ENCODE measurements at regions not wholly inside any gene's neighbourhood (a gene's known extent, or its start where the extent isn't known, plus 50 kb on each side); places are given as distances from the start of the nearest gene placed in this dataset.
"Not testable (repeated sequence)": the region's sequence is repeated elsewhere in the genome, so short reads cannot be mapped to it uniquely, and the experiment has no call there.

GRCh38 chr5:2382776-2383697, 368.4 kb downstream of the IRX2 start:
- DNase-seq (ENCODE audit: low read depth): no peak

- DNase-seq (ENCODE audit: low read depth): no peak
Observed at GRCh38 chr5:2381861-2382260, 369.6 kb downstream of the IRX2 start.

- DNase-seq (ENCODE audit: low read depth): no peak
Observed at GRCh38 chr5:2381070-2381469, 370.4 kb downstream of the IRX2 start.

DNA sequence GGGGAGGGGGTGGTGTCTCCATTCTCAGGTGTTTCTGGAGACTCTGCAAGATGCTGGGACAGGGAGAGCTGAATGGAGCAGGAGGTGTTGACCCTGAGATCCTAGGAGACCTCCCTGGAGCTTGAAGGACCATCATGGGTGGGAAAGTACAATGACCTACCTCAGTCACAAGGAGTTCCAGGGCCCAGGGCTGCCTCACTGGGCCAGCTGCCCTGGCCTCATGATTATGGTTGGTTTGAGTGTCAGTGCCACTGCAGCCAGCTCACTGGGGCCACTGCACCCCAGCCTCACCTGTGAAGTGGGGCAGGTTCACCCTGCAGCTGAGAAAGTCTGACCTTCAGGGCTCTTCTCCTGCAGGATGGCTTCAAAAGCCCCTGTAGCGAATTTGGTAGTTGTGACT, 372.5 kb downstream of the IRX2 start:
- DNase-seq (ENCODE audit: low read depth): no peak

- no peak for DNase-seq (ENCODE audit: low read depth)
Observed at GRCh38 chr5:2378108-2378507, 373.4 kb downstream of the IRX2 start.

- DNase-seq (ENCODE audit: low read depth): no peak
Observed at GRCh38 chr5:2376486-2376885, 375.0 kb downstream of the IRX2 start.

DNA sequence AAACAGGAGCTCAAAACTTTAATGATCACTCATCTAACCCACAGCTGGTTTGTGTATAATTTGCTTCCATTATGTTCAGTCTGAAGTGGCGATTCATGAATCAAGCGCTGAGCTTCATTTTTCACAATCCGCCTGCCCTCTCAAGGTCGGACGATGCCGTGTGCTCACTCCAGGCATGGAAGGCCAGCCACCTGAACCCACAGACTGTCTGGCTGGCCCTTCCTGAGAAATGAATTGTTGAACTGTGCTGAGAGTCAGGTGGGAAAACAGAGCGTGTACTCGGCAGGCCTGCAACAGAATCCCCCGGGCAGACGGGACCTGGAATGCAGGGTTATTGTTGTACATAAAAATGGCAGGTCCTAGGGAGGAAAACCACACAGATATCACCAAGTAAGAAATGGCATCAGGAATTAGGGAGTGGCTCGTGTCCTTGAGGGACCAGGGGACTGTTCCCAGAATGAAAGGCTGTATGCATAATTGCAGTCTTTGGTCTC, 375.7 kb downstream of the IRX2 start:
- no peak for DNase-seq (ENCODE audit: low read depth)

DNA sequence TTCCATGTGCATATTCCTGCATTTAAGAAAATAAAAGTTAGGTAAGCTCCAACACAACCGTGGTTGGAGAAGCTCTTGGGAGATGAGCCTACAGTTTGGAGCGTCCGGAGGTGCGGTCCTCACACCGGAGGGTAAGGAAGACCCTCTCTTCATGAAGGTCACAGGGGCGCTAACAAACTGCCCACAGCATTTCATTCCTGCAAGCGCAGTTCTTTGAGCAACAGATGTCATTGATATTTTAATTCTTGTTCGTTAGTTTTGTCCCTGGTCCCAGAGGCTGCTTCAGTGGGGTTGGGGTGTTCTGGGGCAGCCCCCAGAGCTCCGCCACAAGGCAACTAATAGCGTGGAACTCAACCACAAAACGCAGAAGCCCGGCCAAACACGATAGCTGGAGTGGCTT, 376.2 kb downstream of the IRX2 start:
- no peak for DNase-seq (ENCODE audit: low read depth)

- DNase-seq (ENCODE audit: low read depth): no peak
Observed at GRCh38 chr5:2374703-2375102, 376.8 kb downstream of the IRX2 start.

GRCh38 chr5:2373631-2374030, 377.8 kb downstream of the IRX2 start:
- no peak for DNase-seq (ENCODE audit: low read depth)

- no peak for DNase-seq (ENCODE audit: low read depth)
Observed at GRCh38 chr5:2371419-2371710, 380.1 kb downstream of the IRX2 start.

GRCh38 chr5:2370626-2371418, 380.7 kb downstream of the IRX2 start:
- DNase-seq (ENCODE audit: low read depth): no peak

DNA sequence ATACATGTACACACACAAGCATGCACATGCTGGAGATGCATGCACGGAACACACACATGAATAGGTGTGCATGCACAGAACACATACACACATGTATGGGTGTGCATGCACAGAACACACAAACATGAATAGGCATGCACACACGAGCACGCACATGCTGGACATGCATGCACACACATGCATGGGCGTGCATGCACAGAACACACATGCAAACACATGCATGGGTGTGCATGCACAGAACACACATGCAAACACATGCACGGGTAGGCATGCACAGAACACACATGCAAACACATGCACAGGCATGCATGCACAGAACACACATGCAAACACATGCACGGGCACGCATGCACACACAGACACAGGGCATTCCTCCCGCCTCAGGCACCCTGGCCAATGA, 382.3 kb downstream of the IRX2 start:
- no peak for DNase-seq (ENCODE audit: low read depth)

GRCh38 chr5:2366816-2367215, 384.7 kb downstream of the IRX2 start:
- no peak for DNase-seq (ENCODE audit: low read depth)

DNA sequence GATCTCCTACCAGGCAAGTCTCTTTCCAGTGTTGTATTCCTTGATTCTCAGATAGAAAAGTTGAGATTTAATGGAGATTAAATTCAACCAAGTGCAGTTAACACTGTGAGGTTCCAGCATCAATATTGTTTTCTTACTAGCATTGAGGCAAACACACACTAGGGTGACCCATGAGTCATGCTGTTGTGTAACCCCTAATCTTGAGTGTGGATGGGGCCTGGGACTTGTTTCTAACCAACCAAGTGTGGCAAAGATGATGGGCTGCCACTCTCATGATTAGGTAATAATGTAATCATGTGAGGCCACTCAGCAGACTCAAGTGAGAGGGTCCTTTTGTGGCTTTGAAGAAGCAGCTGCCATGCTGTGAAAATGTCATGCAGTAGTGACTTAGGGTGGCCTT, 394.2 kb downstream of the IRX2 start:
- DNase-seq (ENCODE audit: low read depth): no peak

DNA sequence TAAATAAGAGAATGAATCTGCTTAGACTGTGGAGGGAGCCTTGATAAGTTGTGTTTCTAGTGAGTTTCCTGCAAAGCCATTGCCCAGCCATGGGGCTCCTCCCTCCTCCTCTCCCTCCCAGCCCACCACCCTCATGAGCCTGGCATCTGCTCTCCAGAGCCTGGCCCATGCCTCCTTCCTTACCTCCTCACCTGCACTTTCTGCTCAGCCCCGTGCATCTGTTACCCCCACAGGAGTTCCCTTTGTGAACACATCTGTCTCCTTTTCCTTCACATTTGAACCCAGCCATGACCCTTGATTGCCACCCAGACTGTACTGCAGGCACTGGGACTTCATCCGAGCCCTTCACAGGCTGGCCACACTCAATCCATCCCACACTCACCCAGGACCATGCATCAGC, 395.6 kb downstream of the IRX2 start:
- no peak for DNase-seq (ENCODE audit: low read depth)

DNA sequence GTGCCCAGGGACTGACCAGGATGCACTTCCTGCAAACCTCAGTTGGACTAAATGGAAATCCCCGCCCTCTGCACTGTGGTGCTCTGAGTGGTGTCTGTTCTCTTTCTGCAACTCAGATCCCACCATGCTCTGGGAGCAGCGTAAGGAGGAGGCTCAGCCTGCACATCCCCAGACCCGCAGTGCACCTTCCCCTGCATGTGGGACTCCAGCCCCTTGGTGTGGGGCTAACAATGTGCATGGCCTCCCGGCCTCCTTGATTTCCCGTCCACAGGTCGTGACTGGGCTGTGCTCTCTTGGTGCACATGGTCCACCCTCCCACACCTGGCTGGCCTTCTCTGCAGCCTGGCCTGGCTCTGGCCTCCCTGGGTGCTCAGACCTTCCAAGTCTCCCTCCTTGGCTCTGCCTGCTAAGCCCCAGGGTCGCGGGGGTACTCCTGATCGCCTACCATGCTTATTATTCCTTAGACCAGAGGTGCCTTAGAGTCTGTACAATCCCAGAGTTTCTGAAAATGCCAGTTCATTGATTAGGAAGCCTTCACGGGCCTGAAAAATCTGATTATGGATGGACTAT, 397.5 kb downstream of the IRX2 start:
- DNase-seq (ENCODE audit: low read depth): no peak

- DNase-seq (ENCODE audit: low read depth): no peak
Observed at GRCh38 chr5:2353211-2353610, 398.3 kb downstream of the IRX2 start.

DNA sequence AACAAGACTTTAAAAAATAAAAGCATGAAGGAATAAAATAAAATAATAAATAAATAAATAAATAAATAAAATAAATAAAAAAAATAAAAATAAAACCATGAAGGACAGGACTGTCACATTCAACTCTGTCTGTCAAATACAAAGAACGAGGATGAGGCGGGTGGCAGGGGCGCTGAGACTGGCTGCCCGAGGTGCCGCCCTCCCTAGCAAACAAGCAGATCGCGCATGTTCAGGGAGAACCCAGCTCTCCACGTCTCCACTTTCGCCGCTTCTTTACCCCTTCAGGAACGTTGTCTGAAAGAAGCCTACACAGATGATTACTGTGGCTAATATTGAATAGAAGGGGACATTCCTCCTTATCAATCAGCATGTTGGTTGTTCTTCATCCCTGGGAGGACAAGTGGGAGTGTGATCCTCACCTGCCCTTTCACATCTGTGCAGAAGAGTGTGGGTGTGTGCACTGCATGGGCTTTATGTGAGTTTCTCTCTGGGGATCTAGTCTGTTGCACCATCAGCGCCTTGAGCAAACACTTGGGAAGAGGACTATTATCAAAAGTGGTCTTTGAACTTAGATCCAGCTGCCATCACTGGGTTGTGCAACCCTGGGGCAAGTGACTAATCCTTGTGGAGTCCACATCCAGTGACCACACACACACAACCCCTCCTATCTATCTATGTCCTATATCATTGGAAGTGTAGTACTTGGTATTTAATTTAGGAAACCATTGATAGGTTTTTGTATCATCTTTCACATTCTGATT, 399.2 kb downstream of the IRX2 start:
- no peak for DNase-seq (ENCODE audit: low read depth)

DNA sequence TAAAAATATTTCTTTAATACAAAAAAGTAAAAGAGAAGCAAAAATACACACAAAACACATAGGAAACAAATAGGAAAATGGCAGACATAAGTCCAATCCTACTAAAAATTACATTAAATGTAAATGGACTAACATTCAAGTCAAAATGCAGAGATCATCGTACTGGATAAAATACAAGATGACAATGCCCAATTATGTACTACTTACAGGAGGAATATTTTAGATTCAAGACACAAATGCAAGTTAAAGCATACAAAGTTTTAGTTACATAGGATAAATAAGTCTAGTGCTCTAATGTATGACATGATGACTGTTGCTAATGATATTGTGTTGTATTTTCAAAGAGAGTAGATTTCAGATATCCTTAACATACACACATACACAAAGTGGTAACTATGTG, 401.7 kb downstream of the IRX2 start:
- not testable (repeated sequence) for DNase-seq (ENCODE audit: low read depth)

DNA sequence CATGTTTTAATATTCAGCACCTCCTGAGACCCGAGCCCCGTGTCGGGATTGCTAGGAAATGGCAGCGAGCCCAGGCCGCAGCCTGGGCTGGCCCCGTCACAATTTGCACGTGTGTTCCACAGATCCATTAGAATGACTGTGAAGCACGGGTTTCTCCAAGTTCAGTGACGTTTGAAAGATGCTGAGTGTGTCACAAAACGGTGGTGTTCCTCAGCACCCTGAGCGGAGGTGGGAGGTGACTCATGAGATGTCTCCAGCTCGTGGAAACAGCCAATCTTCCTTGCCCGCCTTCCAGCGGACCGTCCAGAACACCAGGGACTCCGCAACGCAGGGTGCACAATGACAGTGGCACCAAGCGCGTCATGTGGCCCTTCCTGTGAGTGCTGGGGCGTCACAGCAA, 412.8 kb downstream of the IRX2 start:
- DNase-seq (ENCODE audit: low read depth): no peak
